Activated CD8-positive, alpha-beta memory T cell treated with anti-CD3 and anti-CD28 coated beads for 24 hours (primary cell): ENCODE measurements at regions not wholly inside any gene's neighbourhood (a gene's known extent, or its start where the extent isn't known, plus 50 kb on each side); places are given as distances from the start of the nearest gene placed in this dataset.
"Not testable (repeated sequence)": the region's sequence is repeated elsewhere in the genome, so short reads cannot be mapped to it uniquely, and the experiment has no call there.

Source experiments
- DNase-seq: peaks from one replicate; pipeline ENCODE4 v3.0.0-alpha.2; 2020

GRCh38 chr21:9746311-9746710, 775.1 kb upstream of the TPTE start:
- DNase-seq: not testable (repeated sequence)

DNA sequence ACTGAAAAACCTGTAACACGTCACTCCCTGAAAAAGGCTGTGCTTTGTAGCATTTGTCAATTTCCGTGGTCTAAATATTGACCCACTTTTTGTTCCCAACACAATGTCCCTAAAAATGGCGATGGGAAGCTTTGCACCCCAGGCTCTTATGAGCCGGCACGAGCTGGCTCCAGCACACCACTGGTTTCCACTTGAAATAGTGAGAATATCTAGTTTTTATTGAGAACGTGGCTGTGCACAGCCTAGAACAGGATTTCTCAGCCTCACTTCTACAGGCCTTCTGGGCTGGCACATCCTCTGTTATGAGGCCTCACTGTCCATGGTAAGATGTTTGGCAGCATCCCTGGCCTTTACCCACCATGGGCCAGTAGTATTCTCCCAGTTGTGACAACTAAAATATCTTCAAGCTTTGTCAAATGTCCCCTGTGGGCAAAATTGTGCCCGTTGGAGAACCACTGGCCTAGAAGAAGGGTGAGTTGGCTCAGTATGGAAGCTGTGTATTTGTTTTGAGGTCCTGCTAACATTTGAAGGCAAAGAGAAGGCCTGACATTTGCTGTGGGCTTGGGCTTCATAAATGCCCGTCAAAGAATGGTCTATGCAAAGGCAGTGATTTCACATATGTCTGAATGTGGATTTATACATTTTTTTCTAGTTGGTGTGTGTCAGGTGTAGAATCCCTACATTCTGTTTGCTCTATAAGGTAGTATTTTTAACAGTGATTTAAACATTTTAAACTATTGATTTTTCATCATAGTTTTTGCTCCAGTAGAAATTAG, 774.4 kb upstream of the TPTE start:
- DNase-seq: not testable (repeated sequence)

DNA sequence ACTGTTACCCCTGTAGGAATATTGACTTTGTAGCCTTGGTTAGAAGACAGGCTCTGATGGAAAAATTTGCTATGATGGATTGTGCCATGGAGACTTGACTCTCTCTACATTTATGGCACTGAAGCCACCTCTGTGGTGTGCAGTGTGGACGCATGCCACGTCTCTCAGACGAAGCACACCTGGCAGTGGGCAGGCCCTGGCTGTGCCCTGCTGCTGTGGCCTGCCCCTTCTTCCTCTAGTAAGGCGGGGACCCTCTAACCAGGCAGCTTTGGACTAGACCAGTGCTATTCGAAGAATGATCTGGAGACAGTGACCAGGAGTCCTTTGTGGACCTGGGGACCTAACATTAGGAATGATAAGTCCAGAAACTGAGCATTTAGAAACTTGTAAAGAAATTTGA, 773.5 kb upstream of the TPTE start:
- DNase-seq: not testable (repeated sequence)

DNA sequence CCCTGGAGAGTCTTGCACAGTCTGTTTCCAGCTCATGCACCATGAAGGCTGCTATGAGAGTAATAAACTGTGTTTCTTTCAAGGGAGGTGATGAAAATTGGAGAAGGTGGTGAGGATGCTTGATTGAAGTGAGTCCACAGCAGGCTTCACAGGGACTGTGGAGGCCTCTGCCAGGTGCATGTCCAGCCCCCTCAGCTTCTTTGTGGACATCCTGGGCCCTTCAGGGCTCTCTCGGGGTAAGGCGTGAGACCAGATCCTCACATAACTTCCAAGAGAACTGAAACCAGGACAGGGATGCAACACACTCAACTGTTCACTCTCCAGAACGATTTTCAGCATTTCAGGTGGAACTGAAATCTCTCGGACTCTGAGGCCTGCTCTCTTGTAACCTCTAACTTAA, 772.9 kb upstream of the TPTE start:
- DNase-seq: not testable (repeated sequence)

GRCh38 chr21:9749741-9750230, 771.6 kb upstream of the TPTE start:
- not testable (repeated sequence) for DNase-seq

GRCh38 chr21:9750341-9751086, 770.9 kb upstream of the TPTE start:
- DNase-seq: no peak

GRCh38 chr21:9751087-9751585, 770.2 kb upstream of the TPTE start:
- DNase-seq: not testable (repeated sequence)

- DNase-seq: not testable (repeated sequence)
These were observed 769.4 kb upstream of the TPTE start for GRCh38 chr21:9752028-9752427.

- not testable (repeated sequence) for DNase-seq
These were observed 767.9 kb upstream of the TPTE start for GRCh38 chr21:9753441-9753840.

DNA sequence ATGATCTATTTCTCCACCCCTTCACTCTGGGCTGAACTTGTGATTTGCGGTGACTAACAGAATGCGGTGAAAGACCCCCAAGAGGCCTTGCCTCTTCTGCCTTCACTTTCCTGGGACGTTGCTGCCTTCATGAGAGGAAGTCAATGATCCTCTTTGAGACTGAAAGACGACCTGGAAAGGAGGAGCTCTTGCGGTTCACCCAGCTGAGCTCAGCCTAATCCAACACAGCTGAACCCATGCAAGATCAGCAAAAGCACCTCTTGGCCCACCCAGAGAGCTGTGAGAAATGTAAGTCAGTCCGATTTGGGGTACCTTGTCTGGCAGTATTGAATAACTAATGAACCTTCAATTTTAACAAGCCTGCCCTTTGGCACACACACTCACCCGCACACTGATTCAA, 767.4 kb upstream of the TPTE start:
- no peak for DNase-seq

DNA sequence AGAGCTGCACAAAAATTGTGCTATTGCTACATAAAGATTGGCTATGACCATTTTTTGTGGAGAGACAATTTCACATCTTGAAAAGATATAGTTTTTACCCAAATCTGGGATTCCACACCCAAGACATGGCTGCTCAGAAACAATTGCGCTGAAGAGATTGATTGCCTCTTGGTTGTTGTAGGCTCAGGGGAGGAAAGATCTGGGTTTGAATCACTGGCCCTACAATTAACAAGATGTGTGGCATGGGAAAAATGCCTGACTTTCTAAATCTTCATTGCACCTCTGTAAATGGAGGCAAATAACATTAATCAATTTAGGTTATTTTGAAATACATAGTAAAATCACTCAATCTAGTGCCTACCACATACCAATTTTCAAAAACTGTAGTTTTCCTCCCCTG, 766.9 kb upstream of the TPTE start:
- DNase-seq: not testable (repeated sequence)

DNA sequence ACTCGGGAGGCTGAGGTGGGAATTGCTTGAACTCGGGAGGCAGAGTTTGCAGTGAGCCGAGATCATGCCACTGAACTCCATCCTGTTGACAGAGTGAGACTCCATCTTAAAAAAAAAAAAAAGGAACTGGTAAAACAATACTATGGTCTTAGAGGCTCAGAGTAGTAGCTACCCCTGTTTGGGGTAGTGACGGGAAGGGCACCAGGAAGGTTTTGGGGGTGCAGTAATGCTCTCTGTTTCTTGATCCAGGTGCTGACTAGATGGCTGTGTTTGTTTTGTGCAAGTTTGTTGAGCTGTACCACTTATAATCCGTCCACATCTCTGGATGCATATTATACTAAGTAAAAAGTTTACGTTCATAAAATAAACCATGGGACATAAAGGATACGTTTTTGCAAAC, 765.8 kb upstream of the TPTE start:
- no peak for DNase-seq

DNA sequence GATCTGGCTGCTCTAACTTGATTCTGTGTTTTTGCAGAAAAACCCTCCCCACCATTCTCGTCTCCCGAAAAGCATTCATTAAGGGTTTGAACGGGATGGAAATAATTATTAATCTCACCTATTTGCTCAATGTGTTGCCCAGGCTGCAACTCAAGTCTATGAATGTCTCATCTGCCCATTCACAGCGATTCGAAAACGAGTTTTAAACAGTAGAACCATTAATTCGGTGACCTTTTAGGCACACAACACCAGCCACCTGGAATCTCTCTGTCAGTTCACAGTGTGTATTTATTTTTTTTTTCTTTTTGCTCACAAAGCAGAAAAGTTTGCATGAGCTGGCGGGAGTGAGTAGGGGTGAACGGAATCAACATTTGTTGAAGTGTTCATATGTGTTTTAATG, 764.7 kb upstream of the TPTE start:
- no peak for DNase-seq

GRCh38 chr21:9757118-9757517, 764.3 kb upstream of the TPTE start:
- DNase-seq: not testable (repeated sequence)

- DNase-seq: not testable (repeated sequence)
These were observed 763.8 kb upstream of the TPTE start for GRCh38 chr21:9757572-9757971.

DNA sequence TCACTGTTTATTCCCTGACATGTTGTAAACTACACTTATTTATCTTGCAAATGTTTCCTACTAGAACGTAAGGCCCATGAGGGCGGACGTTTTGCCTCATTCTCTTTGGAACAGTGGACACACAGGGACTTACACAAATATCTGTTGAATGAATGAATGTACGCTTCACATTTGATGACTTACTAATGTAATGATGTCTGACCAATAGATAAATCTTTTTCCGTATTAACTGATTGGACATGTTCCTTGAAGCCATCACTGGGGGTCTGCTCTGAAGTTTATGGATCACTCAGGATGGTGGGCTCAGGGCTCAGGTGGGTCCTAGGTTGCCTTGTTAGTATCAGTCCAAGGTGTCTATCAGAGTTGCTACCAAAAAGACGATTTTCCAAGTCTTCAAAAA, 763.2 kb upstream of the TPTE start:
- no peak for DNase-seq

GRCh38 chr21:9758888-9759287, 762.5 kb upstream of the TPTE start:
- DNase-seq: no peak

- DNase-seq: no peak
These were observed 761.4 kb upstream of the TPTE start for GRCh38 chr21:9759972-9760371.

DNA sequence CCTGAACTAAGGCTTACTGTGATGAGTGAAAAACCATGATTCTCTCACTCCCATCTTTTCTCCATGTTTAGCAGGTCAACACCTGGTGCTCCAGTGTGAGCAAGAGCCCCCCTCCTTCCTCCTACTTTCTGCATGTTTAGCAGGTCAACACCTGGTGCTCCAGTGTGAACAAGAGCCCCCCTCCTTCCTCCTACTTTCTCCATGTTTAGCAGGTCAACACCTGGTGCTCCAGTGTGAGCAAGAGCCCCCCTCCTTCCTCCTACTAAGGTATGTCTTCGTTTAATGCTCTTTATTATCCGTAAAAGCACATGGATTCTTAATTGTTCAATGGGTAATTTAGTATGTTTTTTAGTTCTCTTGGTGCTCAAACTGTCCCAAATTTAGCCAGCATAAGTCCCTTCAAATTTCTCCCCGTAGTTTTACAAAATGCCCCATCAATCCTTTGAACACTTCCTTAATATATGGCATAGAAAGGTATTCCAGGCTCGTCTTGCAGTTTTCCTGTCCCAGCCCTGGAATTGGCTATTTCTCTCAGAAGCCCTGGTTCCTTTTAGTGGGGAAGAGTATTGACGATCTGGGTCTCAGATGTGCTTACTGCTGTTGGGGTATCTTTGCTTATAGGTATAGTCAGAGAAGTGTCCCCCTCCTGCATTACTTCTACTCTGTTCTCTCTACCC, 760.8 kb upstream of the TPTE start:
- no peak for DNase-seq

- no peak for DNase-seq
These were observed 758.1 kb upstream of the TPTE start for GRCh38 chr21:9763306-9763705.

GRCh38 chr21:9763807-9764206, 757.6 kb upstream of the TPTE start:
- DNase-seq: no peak

DNA sequence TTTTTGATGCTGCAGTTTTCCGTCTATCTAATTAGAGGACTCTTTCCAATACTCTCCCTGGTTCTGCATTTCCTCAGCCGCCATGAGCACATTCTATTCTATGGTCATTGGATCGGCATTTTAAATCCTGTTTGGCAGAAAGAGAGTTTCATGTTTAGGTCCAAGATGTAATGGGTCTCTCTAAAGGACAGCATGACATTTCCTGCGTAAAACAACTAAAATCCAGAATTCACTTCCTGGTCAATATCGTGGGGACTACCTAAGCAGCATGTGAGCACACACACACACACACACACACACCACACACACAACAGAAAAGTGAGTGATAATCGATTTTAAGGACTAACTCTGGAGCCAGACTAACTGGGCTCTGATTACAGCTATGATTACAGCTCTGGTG, 757.1 kb upstream of the TPTE start:
- DNase-seq: not testable (repeated sequence)

DNA sequence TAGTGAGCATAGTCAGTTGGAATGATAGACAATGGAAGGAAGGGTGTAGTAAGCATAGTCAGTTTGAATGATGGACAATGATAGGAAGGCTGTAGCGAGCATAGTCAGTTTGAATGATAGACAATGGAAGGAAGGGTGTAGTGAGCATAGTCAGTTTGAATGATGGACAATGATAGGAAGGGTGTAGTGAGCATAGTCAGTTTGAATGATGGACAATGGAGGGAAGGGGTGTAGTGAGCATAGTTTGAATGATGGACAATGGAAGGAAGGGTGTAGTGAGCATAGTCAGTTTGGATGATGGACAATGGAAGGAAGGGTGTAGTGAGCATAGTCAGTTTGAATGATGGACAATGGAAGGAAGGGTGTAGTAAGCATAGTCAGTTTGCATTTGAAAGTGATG, 755.8 kb upstream of the TPTE start:
- DNase-seq: not testable (repeated sequence)
